ENCODE measurements at regions not wholly inside any gene's neighbourhood (a gene's known extent, or its start where the extent isn't known, plus 50 kb on each side); places are given as distances from the start of the nearest gene placed in this dataset.

DNA sequence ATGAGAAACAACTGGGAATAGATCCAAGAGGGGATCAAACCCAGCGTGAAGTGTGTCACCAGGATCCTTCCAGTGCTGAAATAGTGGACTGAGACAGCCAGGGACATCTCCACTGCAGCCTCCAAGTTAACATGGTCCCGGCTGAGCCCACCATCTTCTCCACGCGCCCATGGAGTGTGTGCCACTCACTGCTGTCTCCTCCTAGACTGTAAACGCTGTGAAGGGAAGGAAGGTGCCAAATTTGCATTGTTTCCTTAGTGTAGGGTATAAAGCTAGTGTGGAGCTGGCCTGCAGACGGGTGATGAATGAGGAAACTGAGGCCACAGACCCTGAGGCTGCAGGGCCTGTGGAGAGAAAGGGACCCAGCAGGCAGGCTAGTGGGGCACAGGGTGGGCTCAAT lies 183.6 kb downstream of the FOXD2 start:
- no peak overlapping the region for H3K9ac ChIP-seq (ENCODE audit: low read length in 5 of 5)
- no peak overlapping the region for H3K27ac ChIP-seq (ENCODE audit: low read depth, low read length)
- no peak overlapping the region for H3K4me3 ChIP-seq (ENCODE audit: low read depth in 1 of 5, low read length in 5 of 5)
- H3K4me1 ChIP-seq (ENCODE audit: control insufficient read depth in 5 of 5, insufficient read depth in 5 of 5, low read length in 5 of 5) = peaks cover 0 to 3% (median 0%) of the 10 kb centered on the region in 5 donors
- H3K36me3 ChIP-seq (ENCODE audit: control insufficient read depth in 5 of 5, insufficient read depth in 5 of 5, low read length in 5 of 5) = no peaks in the 10 kb centered on the region
- no peaks in the 10 kb centered on the region for H3K9me3 ChIP-seq (ENCODE audit: control insufficient read depth in 5 of 5, low read length in 5 of 5)
- no peaks in the 10 kb centered on the region for H3K27me3 ChIP-seq (ENCODE audit: control insufficient read depth in 5 of 5, insufficient read depth in 4 of 5, low read length in 5 of 5)

DNA sequence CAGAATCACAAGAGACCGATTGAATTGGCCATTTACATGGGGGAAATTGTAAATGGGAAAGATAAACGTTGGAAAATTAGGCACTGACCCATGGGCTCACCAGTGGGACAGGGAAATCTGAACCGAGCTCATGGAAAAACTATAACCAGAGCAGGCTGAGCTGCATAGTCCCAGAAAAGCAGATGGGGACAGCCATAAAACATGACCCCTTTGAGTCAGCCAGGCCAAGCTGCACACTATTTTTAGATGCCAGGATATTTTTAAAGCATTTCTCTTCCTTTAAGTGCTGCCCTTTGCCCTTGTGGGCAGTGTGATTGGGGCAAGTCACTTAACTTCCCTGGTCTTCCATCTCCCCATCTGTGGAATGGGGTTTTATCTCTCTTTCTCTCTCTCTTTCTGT lies 184.1 kb downstream of the FOXD2 start:
- Histone ChIP-seq H3K36me3 (ENCODE audit: control insufficient read depth in 5 of 5, insufficient read depth in 5 of 5, low read length in 5 of 5) (no peaks in the 10 kb centered on the region), H3K27me3 (ENCODE audit: control insufficient read depth in 5 of 5, insufficient read depth in 4 of 5, low read length in 5 of 5) (no peaks in the 10 kb centered on the region), H3K4me1 (ENCODE audit: control insufficient read depth in 5 of 5, insufficient read depth in 5 of 5, low read length in 5 of 5) (peaks cover 0 to 3% (median 0%) of the 10 kb centered on the region in 5 donors), H3K9ac (ENCODE audit: low read length in 5 of 5) (no peak overlapping the region), H3K9me3 (ENCODE audit: control insufficient read depth in 5 of 5, low read length in 5 of 5) (no peaks in the 10 kb centered on the region), H3K4me3 (ENCODE audit: low read depth in 1 of 5, low read length in 5 of 5) (no peak overlapping the region), H3K27ac (ENCODE audit: low read depth, low read length) (no peak overlapping the region)

DNA sequence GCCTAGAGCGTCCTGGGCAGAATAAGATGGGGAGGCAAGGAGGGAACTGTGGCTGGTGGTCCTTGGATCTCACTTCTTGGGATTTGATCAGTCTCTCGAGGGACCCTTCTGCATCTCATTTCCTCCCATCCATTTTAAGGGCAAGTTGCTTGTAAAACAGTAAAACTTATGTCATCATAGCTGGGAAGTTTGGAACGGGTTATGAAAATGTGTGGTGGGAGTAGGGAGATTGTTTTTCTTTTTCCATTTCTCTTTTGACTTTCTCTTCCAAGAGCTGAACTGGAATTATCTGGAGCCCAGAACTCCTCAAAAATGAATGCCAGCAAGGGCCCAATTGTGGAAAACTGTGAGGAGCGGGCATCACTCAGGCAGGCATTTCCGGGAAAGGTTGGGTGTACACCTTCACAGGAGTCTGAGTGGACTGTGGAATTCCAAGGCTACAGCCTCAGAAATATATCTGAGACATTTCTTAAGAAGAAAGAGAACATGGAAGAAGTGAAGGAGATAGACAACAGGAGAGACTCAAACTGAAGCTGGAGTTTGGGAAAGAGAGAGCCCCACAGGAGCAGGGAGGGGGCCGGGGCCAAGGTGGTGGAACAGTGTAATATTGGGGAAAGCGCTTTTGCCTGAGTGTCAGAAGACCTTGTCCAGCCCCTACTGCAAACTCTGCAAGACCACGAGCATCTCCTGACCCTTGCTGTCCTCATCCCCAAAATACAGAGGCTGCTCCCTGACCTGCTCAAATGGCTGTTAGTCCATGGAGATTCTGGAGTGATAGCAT lies 185.1 kb downstream of the FOXD2 start:
- peaks cover 0 to 4% (median 0%) of the 10 kb centered on the region in 5 donors for H3K27me3 ChIP-seq (ENCODE audit: control insufficient read depth in 5 of 5, insufficient read depth in 4 of 5, low read length in 5 of 5)
- no peaks in the 10 kb centered on the region for H3K9me3 ChIP-seq (ENCODE audit: control insufficient read depth in 5 of 5, low read length in 5 of 5)
- no peak overlapping the region for H3K4me3 ChIP-seq (ENCODE audit: low read depth in 1 of 5, low read length in 5 of 5)
- no peak overlapping the region for H3K9ac ChIP-seq (ENCODE audit: low read length in 5 of 5)
- H3K27ac ChIP-seq (ENCODE audit: low read depth, low read length) = no peak overlapping the region
- no peaks in the 10 kb centered on the region for H3K36me3 ChIP-seq (ENCODE audit: control insufficient read depth in 5 of 5, insufficient read depth in 5 of 5, low read length in 5 of 5)
- H3K4me1 ChIP-seq (ENCODE audit: control insufficient read depth in 5 of 5, insufficient read depth in 5 of 5, low read length in 5 of 5) = peaks cover 0 to 3% (median 0%) of the 10 kb centered on the region in 5 donors

DNA sequence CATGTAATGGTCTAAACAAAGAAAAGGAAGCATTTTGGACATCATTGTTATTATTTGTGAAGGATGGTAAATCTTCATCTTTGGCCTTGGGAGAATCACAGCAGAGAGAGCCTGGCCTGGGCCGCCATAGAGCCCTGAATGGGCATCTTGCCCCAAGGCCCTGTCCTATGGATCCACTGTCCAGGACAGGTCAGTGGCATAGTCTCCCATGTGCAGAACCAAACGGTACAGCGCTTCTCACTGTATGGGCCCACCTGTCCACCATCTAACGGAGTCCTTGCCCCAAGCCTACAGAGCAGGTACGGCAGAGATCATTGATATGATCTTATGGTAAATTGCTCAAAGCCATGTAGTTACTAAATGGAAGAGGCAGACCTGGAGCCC lies 185.7 kb downstream of the FOXD2 start:
- peaks cover 0 to 4% (median 0%) of the 10 kb centered on the region in 5 donors for H3K27me3 ChIP-seq (ENCODE audit: control insufficient read depth in 5 of 5, insufficient read depth in 4 of 5, low read length in 5 of 5)
- no peak overlapping the region for H3K27ac ChIP-seq (ENCODE audit: low read depth, low read length)
- H3K9ac ChIP-seq (ENCODE audit: low read length in 5 of 5) = no peak overlapping the region
- no peak overlapping the region for H3K4me3 ChIP-seq (ENCODE audit: low read depth in 1 of 5, low read length in 5 of 5)
- no peaks in the 10 kb centered on the region for H3K9me3 ChIP-seq (ENCODE audit: control insufficient read depth in 5 of 5, low read length in 5 of 5)
- H3K36me3 ChIP-seq (ENCODE audit: control insufficient read depth in 5 of 5, insufficient read depth in 5 of 5, low read length in 5 of 5) = no peaks in the 10 kb centered on the region
- H3K4me1 ChIP-seq (ENCODE audit: control insufficient read depth in 5 of 5, insufficient read depth in 5 of 5, low read length in 5 of 5) = peaks cover 0 to 3% (median 0%) of the 10 kb centered on the region in 5 donors

DNA sequence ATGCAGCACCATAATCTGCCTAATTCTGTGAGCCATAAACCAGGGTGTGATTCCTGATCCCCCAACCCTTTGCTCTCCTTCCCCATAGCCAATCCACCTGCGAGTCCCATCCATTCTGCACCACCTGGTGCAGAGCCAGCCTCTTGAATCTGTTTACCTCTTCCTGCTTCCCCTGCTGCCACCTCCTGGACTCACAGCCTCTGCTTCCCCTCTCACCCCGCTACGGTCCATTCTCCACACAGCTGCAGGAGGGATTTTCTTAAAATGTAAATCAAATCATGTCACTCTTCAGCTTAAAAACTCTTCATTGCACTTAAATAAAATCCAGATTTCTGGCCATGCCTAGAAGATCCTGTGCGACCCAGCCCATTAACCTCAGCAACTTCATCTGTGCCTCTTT lies 186.7 kb downstream of the FOXD2 start:
- Histone ChIP-seq H3K36me3 (ENCODE audit: control insufficient read depth in 5 of 5, insufficient read depth in 5 of 5, low read length in 5 of 5) (no peaks in the 10 kb centered on the region), H3K9me3 (ENCODE audit: control insufficient read depth in 5 of 5, low read length in 5 of 5) (no peaks in the 10 kb centered on the region), H3K27me3 (ENCODE audit: control insufficient read depth in 5 of 5, insufficient read depth in 4 of 5, low read length in 5 of 5) (peaks cover 0 to 4% (median 0%) of the 10 kb centered on the region in 5 donors), H3K9ac (ENCODE audit: low read length in 5 of 5) (no peak overlapping the region), H3K4me1 (ENCODE audit: control insufficient read depth in 5 of 5, insufficient read depth in 5 of 5, low read length in 5 of 5) (peaks cover 0 to 3% (median 0%) of the 10 kb centered on the region in 5 donors), H3K27ac (ENCODE audit: low read depth, low read length) (no peak overlapping the region), H3K4me3 (ENCODE audit: low read depth in 1 of 5, low read length in 5 of 5) (no peak overlapping the region)

DNA sequence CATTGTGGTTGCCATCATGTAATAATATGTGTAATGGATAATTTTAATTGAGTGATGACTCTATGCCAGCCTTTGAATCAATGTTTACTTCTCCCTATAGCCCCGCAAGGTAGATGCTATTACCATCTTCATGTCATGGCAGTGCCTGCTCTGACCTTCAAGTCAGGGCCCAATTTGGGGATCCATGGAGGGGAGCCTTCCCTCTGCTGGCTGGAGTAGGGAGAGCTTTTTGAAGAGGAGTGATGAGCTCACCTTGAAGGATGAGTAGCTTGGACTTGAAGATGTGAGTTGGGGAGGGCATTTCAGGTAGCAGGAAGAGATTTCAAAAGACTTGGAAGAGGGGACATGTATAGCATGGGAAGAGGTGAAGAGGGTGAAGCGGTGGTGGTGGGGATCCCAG lies 189.2 kb downstream of the FOXD2 start:
- Histone ChIP-seq H3K9ac (ENCODE audit: low read length in 5 of 5) (no peak overlapping the region), H3K27ac (ENCODE audit: low read depth, low read length) (no peak overlapping the region), H3K9me3 (ENCODE audit: control insufficient read depth in 5 of 5, low read length in 5 of 5) (no peaks in the 10 kb centered on the region), H3K4me1 (ENCODE audit: control insufficient read depth in 5 of 5, insufficient read depth in 5 of 5, low read length in 5 of 5) (no peaks in the 10 kb centered on the region), H3K4me3 (ENCODE audit: low read depth in 1 of 5, low read length in 5 of 5) (no peak overlapping the region), H3K27me3 (ENCODE audit: control insufficient read depth in 5 of 5, insufficient read depth in 4 of 5, low read length in 5 of 5) (peaks cover 0 to 7% (median 3%) of the 10 kb centered on the region in 5 donors), H3K36me3 (ENCODE audit: control insufficient read depth in 5 of 5, insufficient read depth in 5 of 5, low read length in 5 of 5) (no peaks in the 10 kb centered on the region)

DNA sequence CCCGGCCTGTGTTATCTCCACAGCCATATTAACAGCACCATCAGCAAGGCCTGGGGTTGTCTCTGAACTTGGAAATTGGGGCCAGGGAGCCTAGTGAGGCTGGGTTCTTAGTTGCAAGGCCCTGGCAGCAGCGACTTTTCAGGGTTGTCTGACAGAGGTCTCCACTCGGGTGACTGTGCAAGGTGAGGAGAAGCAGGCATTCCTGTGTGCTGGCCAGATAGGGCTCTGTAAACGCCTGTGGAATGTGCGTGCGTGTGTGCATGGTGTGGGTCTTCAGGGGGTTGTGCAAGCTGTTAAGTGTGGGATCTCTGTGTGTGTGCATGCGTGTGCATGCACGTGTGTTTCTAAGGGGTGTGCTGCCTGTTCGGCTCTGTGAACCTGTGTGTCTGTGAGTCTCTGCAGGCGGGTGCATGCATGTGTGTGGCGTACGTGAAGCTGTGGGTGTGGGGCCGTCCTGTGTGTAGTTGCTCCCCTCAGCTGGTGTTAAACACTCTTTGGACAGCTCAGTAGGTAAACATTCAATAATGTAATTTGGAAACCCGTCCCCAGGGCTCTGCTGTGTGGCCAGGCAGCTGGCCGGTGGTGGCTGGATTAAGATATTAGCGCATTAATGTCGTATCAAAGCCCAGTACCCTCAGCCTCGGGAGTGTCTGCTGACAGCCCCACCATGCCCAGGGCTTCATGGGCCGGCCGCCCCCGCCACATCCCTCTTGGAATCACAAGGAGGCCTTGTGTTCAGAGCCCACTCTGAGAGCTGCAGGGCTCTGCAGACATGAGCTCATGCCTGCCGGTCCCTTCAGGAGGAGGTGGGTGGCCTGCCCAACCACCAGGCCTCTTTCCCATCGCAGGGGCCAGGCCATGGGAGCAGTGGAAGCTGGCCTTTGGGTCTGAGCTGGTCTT lies 189.9 kb downstream of the FOXD2 start:
- Histone ChIP-seq H3K4me3 (ENCODE audit: low read depth in 1 of 5, low read length in 5 of 5) (no peak overlapping the region), H3K27ac (ENCODE audit: low read depth, low read length) (no peak overlapping the region), H3K9ac (ENCODE audit: low read length in 5 of 5) (no peak overlapping the region), H3K36me3 (ENCODE audit: control insufficient read depth in 5 of 5, insufficient read depth in 5 of 5, low read length in 5 of 5) (no peaks in the 10 kb centered on the region), H3K27me3 (ENCODE audit: control insufficient read depth in 5 of 5, insufficient read depth in 4 of 5, low read length in 5 of 5) (peaks cover 0 to 9% (median 3%) of the 10 kb centered on the region in 5 donors), H3K9me3 (ENCODE audit: control insufficient read depth in 5 of 5, low read length in 5 of 5) (no peaks in the 10 kb centered on the region), H3K4me1 (ENCODE audit: control insufficient read depth in 5 of 5, insufficient read depth in 5 of 5, low read length in 5 of 5) (no peaks in the 10 kb centered on the region)

DNA sequence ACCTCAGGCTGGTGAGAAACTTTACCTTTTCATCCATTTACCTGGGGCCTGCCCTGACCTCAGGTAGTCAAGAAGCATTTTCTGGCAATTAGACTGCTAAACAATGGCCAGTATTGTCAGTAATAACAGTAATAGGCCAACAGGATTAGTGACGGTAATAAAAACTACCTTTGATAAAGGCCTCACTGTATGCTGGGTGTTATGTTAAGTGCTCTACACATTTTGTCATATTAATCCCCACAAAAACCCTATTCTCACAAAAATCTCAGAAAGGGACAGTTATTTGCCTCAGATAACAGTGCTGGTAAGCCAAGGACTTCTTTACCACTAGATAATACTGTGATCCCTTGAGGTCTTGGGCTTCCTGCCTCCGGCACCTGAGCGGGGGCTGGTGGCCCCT lies 191.4 kb downstream of the FOXD2 start:
- Histone ChIP-seq H3K27me3 (ENCODE audit: control insufficient read depth in 5 of 5, insufficient read depth in 4 of 5, low read length in 5 of 5) (peaks cover 0 to 9% (median 3%) of the 10 kb centered on the region in 5 donors), H3K9me3 (ENCODE audit: control insufficient read depth in 5 of 5, low read length in 5 of 5) (no peaks in the 10 kb centered on the region), H3K4me3 (ENCODE audit: low read depth in 1 of 5, low read length in 5 of 5) (no peak overlapping the region), H3K9ac (ENCODE audit: low read length in 5 of 5) (no peak overlapping the region), H3K36me3 (ENCODE audit: control insufficient read depth in 5 of 5, insufficient read depth in 5 of 5, low read length in 5 of 5) (no peaks in the 10 kb centered on the region), H3K27ac (ENCODE audit: low read depth, low read length) (no peak overlapping the region), H3K4me1 (ENCODE audit: control insufficient read depth in 5 of 5, insufficient read depth in 5 of 5, low read length in 5 of 5) (no peaks in the 10 kb centered on the region)

DNA sequence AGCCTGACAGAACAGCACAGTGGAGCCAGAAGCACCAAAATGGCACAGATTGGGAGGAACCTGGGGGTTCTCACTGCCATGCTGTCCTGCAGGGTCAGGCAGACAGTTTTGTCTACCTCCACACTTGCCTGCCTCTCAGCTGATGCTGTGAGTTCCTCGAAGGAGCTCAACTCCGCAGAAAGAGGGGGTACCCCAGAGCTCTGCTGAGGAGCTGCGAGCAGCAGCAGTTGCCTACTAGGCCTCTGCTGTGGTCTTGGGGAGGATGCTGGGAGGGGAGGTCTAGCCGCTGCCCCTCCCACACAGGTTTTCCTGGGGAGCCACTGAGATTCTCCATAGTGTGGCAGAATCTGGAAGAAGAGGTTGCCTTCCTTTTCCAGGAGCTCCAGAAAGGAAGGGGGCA lies 192.5 kb downstream of the FOXD2 start:
- H3K36me3 ChIP-seq (ENCODE audit: control insufficient read depth in 5 of 5, insufficient read depth in 5 of 5, low read length in 5 of 5) = no peaks in the 10 kb centered on the region
- H3K4me1 ChIP-seq (ENCODE audit: control insufficient read depth in 5 of 5, insufficient read depth in 5 of 5, low read length in 5 of 5) = no peaks in the 10 kb centered on the region
- no peaks in the 10 kb centered on the region for H3K9me3 ChIP-seq (ENCODE audit: control insufficient read depth in 5 of 5, low read length in 5 of 5)
- H3K27ac ChIP-seq (ENCODE audit: low read depth, low read length) = no peak overlapping the region
- H3K9ac ChIP-seq (ENCODE audit: low read length in 5 of 5) = no peak overlapping the region
- H3K4me3 ChIP-seq (ENCODE audit: low read depth in 1 of 5, low read length in 5 of 5) = no peak overlapping the region
- H3K27me3 ChIP-seq (ENCODE audit: control insufficient read depth in 5 of 5, insufficient read depth in 4 of 5, low read length in 5 of 5) = peaks cover 0 to 13% (median 3%) of the 10 kb centered on the region in 5 donors

DNA sequence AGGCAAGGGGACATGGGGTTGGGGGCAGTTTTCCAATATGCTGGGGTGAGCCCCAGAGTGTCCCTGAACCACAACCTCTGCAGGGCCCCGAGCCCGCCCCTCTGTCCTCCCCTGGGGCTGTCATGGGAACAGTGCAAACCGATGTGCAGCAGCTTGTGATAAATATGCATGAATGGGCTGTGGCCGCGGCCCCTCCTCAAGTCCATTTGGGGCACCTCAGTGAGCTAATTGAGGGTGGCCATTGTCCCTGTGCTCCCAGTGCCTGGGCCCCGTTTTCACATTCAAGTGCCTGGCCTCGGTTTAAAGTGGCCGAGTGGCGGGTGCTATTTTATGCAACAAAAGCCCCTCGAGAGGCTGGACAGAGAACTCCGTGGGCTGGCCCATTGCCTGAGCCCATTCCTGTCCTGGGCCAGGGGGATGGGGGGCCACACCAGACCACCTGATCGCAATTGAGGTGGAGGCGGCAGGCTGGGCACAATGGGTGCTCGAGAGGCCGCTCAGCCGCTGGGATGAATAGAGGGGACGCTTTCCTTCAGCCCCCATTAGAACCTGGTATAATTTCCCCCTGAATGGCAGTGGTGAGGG lies 193.7 kb downstream of the FOXD2 start:
- Histone ChIP-seq H3K9me3 (ENCODE audit: control insufficient read depth in 5 of 5, low read length in 5 of 5) (no peaks in the 10 kb centered on the region), H3K36me3 (ENCODE audit: control insufficient read depth in 5 of 5, insufficient read depth in 5 of 5, low read length in 5 of 5) (no peaks in the 10 kb centered on the region), H3K27me3 (ENCODE audit: control insufficient read depth in 5 of 5, insufficient read depth in 4 of 5, low read length in 5 of 5) (peaks cover 0 to 15% (median 3%) of the 10 kb centered on the region in 5 donors), H3K4me3 (ENCODE audit: low read depth in 1 of 5, low read length in 5 of 5) (no peak overlapping the region), H3K27ac (ENCODE audit: low read depth, low read length) (no peak overlapping the region), H3K9ac (ENCODE audit: low read length in 5 of 5) (no peak overlapping the region), H3K4me1 (ENCODE audit: control insufficient read depth in 5 of 5, insufficient read depth in 5 of 5, low read length in 5 of 5) (no peaks in the 10 kb centered on the region)

All from subcutaneous abdominal adipose tissue (tissue), 5 donors.